ENCODE measurements at regions not wholly inside any gene's neighbourhood (a gene's known extent, or its start where the extent isn't known, plus 50 kb on each side); places are given as distances from the start of the nearest gene placed in this dataset.

GRCh38 chr2:160977376-160977775 lies 182.9 kb upstream of the TANK start:
- TF ChIP-seq, protein P1, sequence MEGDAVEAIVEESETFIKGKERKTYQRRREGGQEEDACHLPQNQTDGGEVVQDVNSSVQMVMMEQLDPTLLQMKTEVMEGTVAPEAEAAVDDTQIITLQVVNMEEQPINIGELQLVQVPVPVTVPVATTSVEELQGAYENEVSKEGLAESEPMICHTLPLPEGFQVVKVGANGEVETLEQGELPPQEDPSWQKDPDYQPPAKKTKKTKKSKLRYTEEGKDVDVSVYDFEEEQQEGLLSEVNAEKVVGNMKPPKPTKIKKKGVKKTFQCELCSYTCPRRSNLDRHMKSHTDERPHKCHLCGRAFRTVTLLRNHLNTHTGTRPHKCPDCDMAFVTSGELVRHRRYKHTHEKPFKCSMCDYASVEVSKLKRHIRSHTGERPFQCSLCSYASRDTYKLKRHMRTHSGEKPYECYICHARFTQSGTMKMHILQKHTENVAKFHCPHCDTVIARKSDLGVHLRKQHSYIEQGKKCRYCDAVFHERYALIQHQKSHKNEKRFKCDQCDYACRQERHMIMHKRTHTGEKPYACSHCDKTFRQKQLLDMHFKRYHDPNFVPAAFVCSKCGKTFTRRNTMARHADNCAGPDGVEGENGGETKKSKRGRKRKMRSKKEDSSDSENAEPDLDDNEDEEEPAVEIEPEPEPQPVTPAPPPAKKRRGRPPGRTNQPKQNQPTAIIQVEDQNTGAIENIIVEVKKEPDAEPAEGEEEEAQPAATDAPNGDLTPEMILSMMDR (IDR thresholded peaks at IDR 0.05) = no peak
- TF ChIP-seq POLR2A (IDR thresholded peaks at IDR 0.05) = no peak
- no peak for TF ChIP-seq EP300 (IDR thresholded peaks at IDR 0.05)
- no peak for TF ChIP-seq POLR2AphosphoS5 (IDR thresholded peaks at IDR 0.05)
